C1 segment of cervical spinal cord (tissue), 14 donors: ENCODE measurements at regions not wholly inside any gene's neighbourhood (a gene's known extent, or its start where the extent isn't known, plus 50 kb on each side); places are given as distances from the start of the nearest gene placed in this dataset.
"Not testable (repeated sequence)": the region's sequence is repeated elsewhere in the genome, so short reads cannot be mapped to it uniquely, and the experiment has no call there.

ENCODE experiments used
- DNase-seq, 14 donors: peaks; one replicate each; lab custom pipeline; 2025; lab: John Stamatoyannopoulos, UW

- DNase-seq: not testable (repeated sequence)
These were observed 148.0 kb downstream of the LAT start for GRCh38 chr16:29132869-29133268.

- DNase-seq: not testable (repeated sequence)
These were observed 147.6 kb downstream of the LAT start for GRCh38 chr16:29132444-29132843.

- DNase-seq: peak in 3 of 14 donors; percentile 11 to 26 (median 25)
These were observed 146.3 kb downstream of the LAT start for GRCh38 chr16:29130901-29131851.

- not testable (repeated sequence) for DNase-seq
These were observed 145.4 kb downstream of the LAT start for GRCh38 chr16:29130131-29130711.

- not testable (repeated sequence) for DNase-seq
These were observed 144.7 kb downstream of the LAT start for GRCh38 chr16:29129458-29130038.

- not testable (repeated sequence) for DNase-seq
These were observed 144.0 kb downstream of the LAT start for GRCh38 chr16:29128732-29129457.

- DNase-seq: not testable (repeated sequence)
These were observed 143.1 kb downstream of the LAT start for GRCh38 chr16:29127806-29128420.

- DNase-seq: no peak
These were observed 141.8 kb downstream of the LAT start for GRCh38 chr16:29126616-29127015.

GRCh38 chr16:29126057-29126494 lies 141.2 kb downstream of the LAT start:
- DNase-seq: no peak

GRCh38 chr16:29124828-29125227 lies 140.0 kb downstream of the LAT start:
- DNase-seq: no peak

GRCh38 chr16:29124162-29124561 lies 139.3 kb downstream of the LAT start:
- not testable (repeated sequence) for DNase-seq

GRCh38 chr16:29120680-29121079 lies 135.8 kb downstream of the LAT start:
- not testable (repeated sequence) for DNase-seq

GRCh38 chr16:29118301-29118957 lies 133.6 kb downstream of the LAT start:
- DNase-seq: not testable (repeated sequence)

GRCh38 chr16:29117631-29118030 lies 132.8 kb downstream of the LAT start:
- DNase-seq: no peak

GRCh38 chr16:29116980-29117379 lies 132.1 kb downstream of the LAT start:
- no peak for DNase-seq

- not testable (repeated sequence) for DNase-seq
These were observed 131.4 kb downstream of the LAT start for GRCh38 chr16:29116207-29116606.

- DNase-seq: not testable (repeated sequence)
These were observed 130.9 kb downstream of the LAT start for GRCh38 chr16:29115802-29116141.

- DNase-seq: peak in 8 of 14 donors; percentile 9 to 38 (median 27)
These were observed 130.3 kb downstream of the LAT start for GRCh38 chr16:29114989-29115801.

- DNase-seq: no peak
These were observed 129.7 kb downstream of the LAT start for GRCh38 chr16:29114574-29114973.

GRCh38 chr16:29113446-29113845 lies 128.6 kb downstream of the LAT start:
- not testable (repeated sequence) for DNase-seq
